Activated T-cell treated with anti-CD3 and anti-CD28 coated beads for 48 hours (primary cell): ENCODE measurements at regions not wholly inside any gene's neighbourhood (a gene's known extent, or its start where the extent isn't known, plus 50 kb on each side); places are given as distances from the start of the nearest gene placed in this dataset.
"Not testable (repeated sequence)": the region's sequence is repeated elsewhere in the genome, so short reads cannot be mapped to it uniquely, and the experiment has no call there.

ENCODE experiments used
- DNase-seq: peaks from one replicate; pipeline ENCODE4 v3.0.0-alpha.2; 2020; ENCODE audit warnings: low read depth

DNA sequence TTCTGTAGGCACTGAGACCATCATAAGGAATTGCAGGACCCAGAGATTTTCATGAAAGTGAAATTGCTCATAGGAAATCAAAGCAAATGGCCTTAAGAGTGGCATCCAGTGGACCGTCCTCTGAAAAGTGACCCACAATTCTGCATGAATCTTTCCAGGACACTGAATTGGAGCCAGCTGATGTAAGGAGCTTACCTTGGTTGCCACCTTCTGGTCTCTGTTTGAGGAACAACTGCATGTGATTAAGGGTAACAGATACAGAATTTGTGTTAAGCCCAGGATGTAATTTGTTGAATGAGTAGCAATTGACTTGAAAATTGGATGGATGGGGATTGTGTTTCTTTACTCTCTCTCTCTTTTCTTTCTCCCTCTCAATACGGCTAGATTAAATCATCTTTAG, 49.9 kb upstream of the GAS1 start:
- DNase-seq = no peak

- DNase-seq = no peak
Measured at GRCh38 chr9:86997951-86998350, 50.6 kb upstream of the GAS1 start.

- no peak for DNase-seq
Measured at GRCh38 chr9:87002517-87002916, 55.2 kb upstream of the GAS1 start.

GRCh38 chr9:87004016-87004415, 56.7 kb upstream of the GAS1 start:
- DNase-seq = no peak

DNA sequence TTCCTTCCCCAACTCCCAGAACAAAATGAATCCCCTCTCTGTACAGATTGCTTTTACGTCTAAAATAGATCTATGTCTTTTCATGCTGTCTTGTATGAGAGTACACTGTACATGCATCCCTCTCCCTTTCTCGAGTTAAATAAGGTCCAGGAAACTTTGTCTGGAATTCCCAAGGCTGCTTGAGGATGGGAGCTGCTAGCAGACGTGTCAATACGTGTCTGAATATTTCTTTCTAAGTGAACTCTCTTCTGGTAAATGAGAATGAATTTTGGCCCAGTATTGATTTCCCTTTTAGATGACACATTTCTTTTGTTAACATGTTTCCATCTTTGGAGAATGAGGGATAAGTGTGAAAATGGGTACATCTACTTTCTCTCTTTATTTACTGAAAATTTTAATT, 59.6 kb upstream of the GAS1 start:
- DNase-seq = no peak

- no peak for DNase-seq
Measured at GRCh38 chr9:87007711-87008366, 60.5 kb upstream of the GAS1 start.

DNA sequence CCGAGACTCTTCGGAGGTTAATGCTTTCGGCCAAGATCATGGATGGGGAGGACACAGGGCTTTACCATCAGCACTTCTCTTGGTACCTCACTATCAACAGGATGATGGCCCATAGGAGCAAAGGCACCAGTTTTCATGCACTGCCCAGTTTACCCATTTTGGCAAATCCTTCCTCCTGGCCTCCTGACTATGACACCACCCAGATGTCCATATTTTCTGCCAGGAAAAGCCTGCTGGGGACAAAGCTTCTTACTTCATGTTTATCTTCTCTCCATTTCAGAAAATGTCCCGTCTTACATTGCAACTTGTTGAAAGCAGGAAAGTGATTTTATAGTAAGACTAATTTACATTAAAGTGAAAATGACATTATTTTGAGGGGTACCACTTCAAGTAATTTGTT, 61.4 kb upstream of the GAS1 start:
- no peak for DNase-seq

GRCh38 chr9:87010626-87011025, 63.3 kb upstream of the GAS1 start:
- no peak for DNase-seq

GRCh38 chr9:87011551-87011950, 64.2 kb upstream of the GAS1 start:
- DNase-seq = no peak

DNA sequence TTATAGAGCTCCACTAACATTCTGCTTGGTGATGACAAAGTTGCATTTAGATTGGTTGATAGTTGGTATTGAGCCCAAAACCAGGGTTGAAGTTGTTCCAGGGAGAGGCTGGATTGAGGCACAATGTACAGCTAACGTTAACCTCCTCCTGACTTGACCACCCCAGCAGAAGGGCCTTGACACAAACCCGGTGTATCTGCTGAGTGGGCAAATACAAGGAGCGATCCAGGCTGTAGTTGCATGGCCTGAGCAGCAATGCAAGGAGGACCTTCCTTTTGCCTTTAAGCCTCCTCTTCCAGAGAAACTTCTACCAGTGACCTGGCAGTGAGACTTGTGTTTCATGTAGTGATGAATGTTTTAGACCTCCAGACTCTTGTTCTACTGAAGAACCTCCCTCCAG, 66.2 kb upstream of the GAS1 start:
- DNase-seq = no peak

GRCh38 chr9:87014436-87014835, 67.1 kb upstream of the GAS1 start:
- no peak for DNase-seq

DNA sequence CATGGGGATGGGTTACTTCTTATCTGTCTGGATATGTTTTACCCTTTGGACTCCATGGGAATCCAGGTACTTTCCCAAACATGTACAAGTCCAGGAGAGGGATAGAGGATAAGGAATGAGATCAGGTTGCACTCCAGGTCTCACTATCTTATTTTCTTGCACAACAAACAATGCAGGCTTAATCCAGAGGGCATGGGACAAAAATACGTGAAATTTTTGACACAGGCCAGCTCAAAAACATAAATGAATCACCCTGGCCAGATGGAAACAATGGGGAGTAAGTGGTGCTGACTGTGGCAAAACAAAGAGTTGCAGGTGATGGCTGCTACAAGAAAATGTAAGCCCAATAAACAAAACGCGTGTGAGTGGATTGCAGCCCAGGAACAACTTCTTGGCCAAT, 69.4 kb upstream of the GAS1 start:
- DNase-seq = no peak

- DNase-seq = no peak
Measured at GRCh38 chr9:87020169-87020950, 73.1 kb upstream of the GAS1 start.

DNA sequence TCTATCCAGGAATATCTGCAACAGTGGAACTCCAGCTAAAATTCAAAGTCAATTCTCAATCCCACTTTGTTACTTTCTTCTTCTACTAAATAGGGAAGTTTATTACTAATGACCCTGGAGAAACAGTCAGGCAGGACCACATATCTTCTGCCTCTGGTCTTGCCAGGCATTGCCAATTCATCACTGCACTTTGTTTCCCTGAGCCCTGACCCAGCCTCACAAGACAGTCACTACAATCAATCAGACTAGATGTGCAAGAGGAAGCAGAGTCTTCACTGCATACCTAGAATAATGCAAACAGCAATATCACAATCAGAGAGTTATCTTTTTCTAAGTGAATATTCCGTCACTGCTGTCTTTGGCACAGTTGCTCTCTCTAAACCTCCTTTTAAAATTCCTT, 74.9 kb upstream of the GAS1 start:
- no peak for DNase-seq

- DNase-seq = no peak
Measured at GRCh38 chr9:87026204-87026603, 78.9 kb upstream of the GAS1 start.

DNA sequence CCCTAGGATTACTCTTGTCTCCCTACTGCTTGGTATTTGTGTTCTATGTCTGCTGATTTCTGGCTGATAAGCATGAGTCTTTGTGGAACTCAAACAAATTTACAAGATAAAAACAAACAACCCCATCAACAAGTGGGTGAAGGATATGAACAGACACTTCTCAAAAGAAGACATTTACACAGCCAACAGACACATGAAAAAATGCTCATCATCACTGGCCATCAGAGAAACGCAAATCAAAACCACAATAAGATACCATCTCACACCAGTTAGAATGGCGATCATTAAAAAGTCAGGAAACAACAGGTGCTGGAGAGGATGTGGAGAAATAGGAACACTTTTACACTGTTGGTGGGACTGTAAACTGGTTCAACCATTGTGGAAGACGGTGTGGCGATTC, 81.5 kb upstream of the GAS1 start:
- not testable (repeated sequence) for DNase-seq

- DNase-seq = no peak
Measured at GRCh38 chr9:87029905-87030304, 82.6 kb upstream of the GAS1 start.

- DNase-seq = no peak
Measured at GRCh38 chr9:87034841-87035240, 87.5 kb upstream of the GAS1 start.

DNA sequence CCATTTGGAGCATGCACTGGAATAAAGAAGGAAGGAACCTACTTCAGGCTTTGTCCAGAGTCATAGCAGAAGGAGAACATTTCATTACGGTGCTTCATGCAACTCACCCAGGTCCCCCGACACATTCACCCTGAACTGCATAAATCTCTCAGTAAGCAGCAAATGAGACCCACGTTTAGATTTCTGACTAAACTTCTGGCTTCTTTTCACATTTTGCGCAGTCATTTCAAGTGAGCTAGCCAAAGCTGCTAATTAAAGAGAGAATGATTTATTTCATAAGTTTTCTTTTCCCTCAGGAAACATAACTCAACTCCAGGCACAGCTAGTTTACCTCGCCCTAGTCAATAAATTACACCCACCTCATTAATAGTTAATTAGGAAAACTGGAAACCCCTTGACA, 88.6 kb upstream of the GAS1 start:
- DNase-seq = no peak

DNA sequence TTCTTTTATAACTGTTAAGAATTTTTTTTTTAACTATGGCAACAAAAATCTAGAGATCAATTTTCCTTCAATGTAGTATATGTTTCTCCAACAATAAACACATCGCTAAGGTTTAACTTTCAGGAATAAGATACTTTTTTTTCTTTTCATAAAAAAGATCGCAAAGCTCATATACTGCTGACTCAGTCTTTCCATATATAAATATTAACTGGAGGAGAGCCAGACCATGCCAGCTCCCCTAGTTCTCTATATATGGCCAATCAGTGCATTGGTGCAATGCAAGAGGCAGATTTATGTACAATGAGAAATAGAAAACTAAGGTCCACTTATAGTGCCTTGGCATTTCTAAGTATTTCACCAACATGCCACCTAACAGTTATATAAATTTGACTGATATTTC, 89.2 kb upstream of the GAS1 start:
- DNase-seq = no peak

DNA sequence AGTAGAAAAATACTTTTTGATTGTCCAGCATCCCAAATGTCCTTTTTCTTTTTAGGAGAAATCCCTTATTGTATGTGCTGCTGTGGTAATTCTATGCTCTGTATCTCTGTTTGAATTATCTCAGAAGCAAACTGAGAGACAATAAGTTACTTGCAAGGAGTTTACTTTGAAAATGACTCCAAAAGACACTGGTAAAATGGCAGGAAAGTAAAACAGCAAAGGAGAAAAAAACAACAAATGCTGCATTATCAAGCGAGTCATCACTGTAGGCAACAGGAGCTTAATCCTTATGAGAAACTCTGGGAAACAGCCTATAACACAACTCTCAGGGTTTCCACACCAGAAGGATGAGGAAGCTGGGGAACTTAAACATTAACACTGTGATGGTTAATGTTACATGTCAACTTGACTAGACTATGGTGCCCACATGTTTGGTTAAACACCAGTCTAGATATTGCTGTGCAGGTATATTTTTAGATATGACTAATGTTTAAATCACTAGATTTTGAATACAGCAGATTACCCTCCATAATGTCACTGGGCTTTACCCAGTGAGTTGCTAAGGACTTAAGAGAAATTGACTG, 92.6 kb upstream of the GAS1 start:
- no peak for DNase-seq

- no peak for DNase-seq
Measured at GRCh38 chr9:87040410-87041009, 93.2 kb upstream of the GAS1 start.

DNA sequence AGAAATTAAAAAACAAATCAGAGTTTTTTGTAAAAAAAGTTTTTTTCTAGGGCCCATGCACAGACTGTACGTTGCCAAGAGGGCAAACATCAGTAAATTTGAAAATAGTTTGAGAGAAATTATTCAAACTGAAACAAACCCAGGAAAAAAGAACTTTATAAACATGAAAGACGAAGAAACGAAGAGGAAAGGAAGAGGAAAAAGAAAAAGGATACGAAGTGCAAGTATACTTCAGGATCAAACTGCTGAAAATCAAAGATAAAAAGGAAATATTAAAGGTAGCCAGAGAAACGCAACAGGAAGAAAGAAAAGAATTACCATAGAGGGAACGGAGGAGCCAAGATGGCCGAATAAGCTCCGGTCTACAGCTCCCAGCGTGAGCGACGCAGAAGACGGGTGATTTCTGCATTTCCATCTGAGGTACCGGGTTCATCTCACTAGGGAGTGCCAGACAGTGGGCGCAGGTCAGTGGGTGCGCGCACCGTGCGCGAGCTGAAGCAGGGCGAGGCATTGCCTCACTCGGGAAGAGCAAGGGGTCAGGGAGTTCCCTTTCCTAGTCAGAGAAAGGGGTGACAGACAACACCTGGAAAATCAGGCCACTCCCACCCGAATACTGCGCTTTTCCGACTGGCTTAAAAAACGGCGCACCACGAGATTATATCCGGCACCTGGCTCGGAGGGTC, 94.4 kb upstream of the GAS1 start:
- DNase-seq = not testable (repeated sequence)
